HEK293 (cell line): ENCODE measurements at regions not wholly inside any gene's neighbourhood (a gene's known extent, or its start where the extent isn't known, plus 50 kb on each side); places are given as distances from the start of the nearest gene placed in this dataset.

Source experiments
- CTCF ChIA-PET: fragments of 350-600 bp; formaldehyde crosslinking; extraction: SDS; loops from one replicate; lab custom pipeline; 2021; ENCODE audit warnings: antibody characterized with exemption; lab: Yijun Ruan, JAX
- POLR2A ChIA-PET: fragments of 300-600 bp; formaldehyde crosslinking; extraction: SDS; loops from one replicate; lab custom pipeline; 2020; ENCODE audit warnings: antibody characterized with exemption, inconsistent platforms; lab: Yijun Ruan, JAX
- H3K27ac ChIP-seq: fragments of 200-500 bp; sonication (Bioruptor generic); 2 replicates; pipeline ENCODE4 v1.5.1; 2014; ENCODE audit warnings: low read depth, low read length, control low read depth, inconsistent platforms; ENCODE audit errors: extremely low read depth
- H3K36me3 ChIP-seq, 2 experiments: fragments of 200-500 bp in 1 of 2; sonication (Bioruptor generic) in 1 of 2; 1 replicate in 1 of 2; 2 replicates in 1 of 2; pipeline ENCODE4 v1.5.1; 2014 to 2017; ENCODE audit warnings: inconsistent platforms in 2 of 2, low read length in 2 of 2; ENCODE audit not compliant: control insufficient read depth in 2 of 2, insufficient read depth in 1 of 2
- H3K4me1 ChIP-seq: fragments of 200-500 bp; sonication (Bioruptor generic); 2 replicates; pipeline ENCODE4 v1.5.1; 2014; ENCODE audit warnings: mild to moderate bottlenecking, low read length, inconsistent platforms; ENCODE audit not compliant: control insufficient read depth, insufficient read depth
- H3K4me3 ChIP-seq: 2 replicates; pipeline ENCODE4 v1.5.1; 2011; ENCODE audit warnings: low read depth, mild to moderate bottlenecking, control low read depth, low read length, moderate library complexity
- H3K9me3 ChIP-seq: fragments of 200-500 bp; sonication (Bioruptor generic); 2 replicates; pipeline ENCODE4 v1.5.1; 2014; ENCODE audit warnings: low read depth, low read length, inconsistent platforms; ENCODE audit not compliant: control insufficient read depth, insufficient read depth
- ELK4 ChIP-seq: IDR thresholded peaks from 2 replicates; pipeline ENCODE4 v1.6.1; 2011; ENCODE audit warnings: mild to moderate bottlenecking, low read depth, low read length, borderline replicate concordance
- GLI2 ChIP-seq: fragments of 450-650 bp; formaldehyde crosslinking; IDR thresholded peaks from 2 replicates; pipeline ENCODE4; 2017; ENCODE audit warnings: missing biosample characterization, missing genetic modification characterization, low read depth, borderline replicate concordance
- GLIS1 ChIP-seq: fragments of 450-650 bp; formaldehyde crosslinking; IDR thresholded peaks from 2 replicates; pipeline ENCODE4 v1.5.1; 2016; ENCODE audit warnings: missing biosample characterization, missing genetic modification characterization
- HOXC10 ChIP-seq: sonication (generic); formaldehyde crosslinking; IDR thresholded peaks from 2 replicates; pipeline ENCODE4 v1.8.1; 2023; ENCODE audit warnings: mild to moderate bottlenecking, missing genetic modification reagents
- MYNN ChIP-seq: fragments of 450-650 bp; formaldehyde crosslinking; IDR thresholded peaks from 2 replicates; pipeline ENCODE4 v1.5.1; 2016; ENCODE audit warnings: missing biosample characterization, missing genetic modification characterization, borderline replicate concordance
- SP7 ChIP-seq: fragments of 450-650 bp; formaldehyde crosslinking; IDR thresholded peaks from 2 replicates; pipeline ENCODE4 v1.5.1; 2016; ENCODE audit warnings: missing biosample characterization, missing genetic modification characterization
- ZIC2 ChIP-seq: fragments of 450-650 bp; formaldehyde crosslinking; IDR thresholded peaks from 2 replicates; pipeline ENCODE4 v1.5.1; 2016; ENCODE audit warnings: missing biosample characterization, missing genetic modification characterization
- ZNF112 ChIP-seq: fragments of 450-650 bp; formaldehyde crosslinking; IDR thresholded peaks from 2 replicates; pipeline ENCODE4 v1.5.0; 2017; ENCODE audit warnings: missing biosample characterization, missing genetic modification characterization
- ZNF146 ChIP-seq: fragments of 450-650 bp; formaldehyde crosslinking; IDR thresholded peaks from 2 replicates; pipeline ENCODE4 v1.5.1; 2016; ENCODE audit warnings: missing biosample characterization, missing genetic modification characterization
- ZNF221 ChIP-seq: fragments of 450-650 bp; formaldehyde crosslinking; IDR thresholded peaks from 2 replicates; pipeline ENCODE4 v1.5.1; 2017; ENCODE audit warnings: missing biosample characterization, missing genetic modification characterization, borderline replicate concordance
- ZNF23 ChIP-seq: fragments of 450-650 bp; formaldehyde crosslinking; IDR thresholded peaks from 2 replicates; pipeline ENCODE4 v1.5.1; 2016; ENCODE audit warnings: missing biosample characterization, missing genetic modification characterization, borderline replicate concordance
- ZNF248 ChIP-seq: fragments of 450-650 bp; formaldehyde crosslinking; IDR thresholded peaks from 2 replicates; pipeline ENCODE4 v1.5.1; 2017; ENCODE audit warnings: missing biosample characterization, missing genetic modification characterization
- ZNF354C ChIP-seq: fragments of 450-650 bp; formaldehyde crosslinking; IDR thresholded peaks from 2 replicates; pipeline ENCODE4 v1.5.1; 2016; ENCODE audit warnings: missing biosample characterization, missing genetic modification characterization, low read depth, borderline replicate concordance
- ZNF548 ChIP-seq: fragments of 450-650 bp; formaldehyde crosslinking; IDR thresholded peaks from 2 replicates; pipeline ENCODE4 v1.5.1; 2016; ENCODE audit warnings: missing biosample characterization, missing genetic modification characterization
- ZNF610 ChIP-seq: fragments of 450-650 bp; formaldehyde crosslinking; IDR thresholded peaks from 2 replicates; pipeline ENCODE4 v1.5.1; 2016; ENCODE audit warnings: missing biosample characterization, missing genetic modification characterization, borderline replicate concordance
- ZNF701 ChIP-seq: fragments of 450-650 bp; formaldehyde crosslinking; IDR thresholded peaks from 2 replicates; pipeline ENCODE4 v1.5.1; 2016; ENCODE audit warnings: missing biosample characterization, missing genetic modification characterization
- ZNF76 ChIP-seq: fragments of 450-650 bp; formaldehyde crosslinking; IDR thresholded peaks from 2 replicates; pipeline ENCODE4; 2016; ENCODE audit warnings: low read depth, missing biosample characterization, missing genetic modification characterization, borderline replicate concordance
- ZNF843 ChIP-seq: fragments of 450-650 bp; formaldehyde crosslinking; IDR thresholded peaks from 2 replicates; pipeline ENCODE4 v1.5.1; 2016; ENCODE audit warnings: missing biosample characterization, missing genetic modification characterization
- TF ChIP-seq, protein P1 (sequence below): fragments of 450-650 bp; formaldehyde crosslinking; IDR thresholded peaks from 2 replicates; pipeline ENCODE4 v1.5.1; 2016; ENCODE audit warnings: missing biosample characterization, missing genetic modification characterization
- TF ChIP-seq, protein P2 (sequence below): fragments of 450-650 bp; formaldehyde crosslinking; IDR thresholded peaks from 2 replicates; pipeline ENCODE4 v1.5.1; 2016; ENCODE audit warnings: missing biosample characterization, missing genetic modification characterization, borderline replicate concordance

- Histone ChIP-seq H3K27ac (no peak overlapping the region; the same call in 1 of the 2 replicates), H3K4me3 (no peak overlapping the region), H3K9me3 (no peaks in the 10 kb centered on the region), H3K4me1 (peaks cover 13% of the 10 kb centered on the region), H3K36me3 (no peaks in the 10 kb centered on the region)
- ChIA-PET CTCF (interaction anchor here (0.7 to 1.7 kb wide), 5 partner anchors 13 to 1522 kb away, joined by 3 to 7 read pairs (median 3); no protein-coding TSS in a partner anchor), POLR2A (interaction anchor here (0.7 kb wide), 1 partner anchor 840 kb away, joined by 3 read pairs; no protein-coding TSS in a partner anchor)
- TF ChIP-seq SP7 (tag by site-specific recombination) (peak; percentile 70), ZNF610 (tag by site-specific recombination) (no peak)
These were observed 98.3 kb upstream of the MYOCD start for GRCh38 chr17:12567077-12568053.

- ChIA-PET CTCF (interaction anchor here (1.7 to 2.1 kb wide), 2 partner anchors 22 to 23 kb away, joined by 7 to 9 read pairs; no protein-coding TSS in a partner anchor), POLR2A (no interaction called here)
- H3K36me3 ChIP-seq, result no peaks in the 10 kb centered on the region
- H3K27ac ChIP-seq, result no peak overlapping the region; the same call in 1 of the 2 replicates
- H3K9me3 ChIP-seq, result no peaks in the 10 kb centered on the region
- H3K4me3 ChIP-seq, result no peak overlapping the region
- peaks cover 13% of the 10 kb centered on the region for H3K4me1 ChIP-seq
- TF ChIP-seq ZNF248 (tag by site-specific recombination), result no peak
- TF ChIP-seq ZIC2 (tag by site-specific recombination), result peak; percentile 48
These were observed 97.1 kb upstream of the MYOCD start for GRCh38 chr17:12568358-12569251.

GRCh38 chr17:12571606-12572005 is 94.1 kb upstream of the MYOCD start:
- Histone ChIP-seq H3K36me3 (no peaks in the 10 kb centered on the region), H3K4me3 (no peak overlapping the region)
- TF ChIP-seq ZNF146 (peak; percentile 47; the same call in 1 of the 2 replicates), ZNF843 (tag by site-specific recombination) (no peak)
- TF ChIP-seq, all 188 proteins: peak for 1
- POLR2A ChIA-PET, result no interaction called here
- H3K27ac ChIP-seq, result no peak overlapping the region
- no peaks in the 10 kb centered on the region for H3K9me3 ChIP-seq
- H3K4me1 ChIP-seq, result peaks cover 13% of the 10 kb centered on the region
- CTCF ChIA-PET, result interaction anchor here (1.2 kb wide), 1 partner anchor 13 kb away, joined by 3 read pairs; no protein-coding TSS in a partner anchor

DNA sequence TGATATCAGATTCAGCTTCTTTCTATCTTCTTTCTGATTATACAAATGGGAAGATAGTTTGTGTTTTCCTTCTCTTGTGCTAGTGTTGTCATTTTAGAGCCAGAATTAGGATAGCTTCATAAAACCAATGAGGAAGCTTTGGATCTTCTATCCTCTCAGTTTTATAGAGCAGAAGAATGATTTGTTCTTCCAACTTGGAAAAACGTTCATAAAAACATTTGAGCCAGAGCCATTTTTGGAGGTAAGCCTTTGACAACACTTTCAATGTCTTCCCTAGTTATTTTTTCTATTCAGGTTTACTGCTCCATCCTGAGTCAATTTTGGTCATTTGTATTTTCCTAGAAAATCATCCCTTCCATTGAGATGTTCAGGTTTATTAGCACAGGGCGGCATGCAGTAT is 91.2 kb upstream of the MYOCD start:
- no peak overlapping the region for H3K4me3 ChIP-seq
- H3K9me3 ChIP-seq, result no peaks in the 10 kb centered on the region
- CTCF ChIA-PET, result no interaction called here
- POLR2A ChIA-PET, result no interaction called here
- H3K4me1 ChIP-seq, result no peaks in the 10 kb centered on the region
- no peak overlapping the region for H3K27ac ChIP-seq
- H3K36me3 ChIP-seq, result no peaks in the 10 kb centered on the region
- no peak for TF ChIP-seq ZNF548 (tag by site-specific recombination)
- no peak for TF ChIP-seq ZNF354C (tag by site-specific recombination)
- no peak for TF ChIP-seq ZNF701 (tag by site-specific recombination)
- TF ChIP-seq ZNF112 (tag by site-specific recombination), result no peak
- no peak for TF ChIP-seq ZNF23 (tag by site-specific recombination)
- TF ChIP-seq, protein P1, sequence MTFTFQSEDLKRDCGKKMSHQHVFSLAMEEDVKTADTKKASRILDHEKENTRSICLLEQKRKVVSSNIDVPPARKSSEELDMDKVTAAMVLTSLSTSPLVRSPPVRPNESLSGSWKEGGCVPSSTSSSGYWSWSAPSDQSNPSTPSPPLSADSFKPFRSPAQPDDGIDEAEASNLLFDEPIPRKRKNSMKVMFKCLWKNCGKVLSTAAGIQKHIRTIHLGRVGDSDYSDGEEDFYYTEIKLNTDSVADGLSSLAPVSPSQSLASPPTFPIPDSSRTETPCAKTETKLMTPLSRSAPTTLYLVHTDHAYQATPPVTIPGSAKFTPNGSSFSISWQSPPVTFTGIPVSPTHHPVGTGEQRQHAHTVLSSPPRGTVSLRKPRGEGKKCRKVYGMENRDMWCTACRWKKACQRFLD (tag by site-specific recombination), result no peak
- TF ChIP-seq ZNF221, result no peak
- TF ChIP-seq HOXC10 (CRISPR knock-in tag), result no peak
- TF ChIP-seq ELK4, result no peak
- no peak for TF ChIP-seq ZNF76 (tag by site-specific recombination)
- no peak for TF ChIP-seq GLI2 (tag by site-specific recombination)
- TF ChIP-seq, protein P2, sequence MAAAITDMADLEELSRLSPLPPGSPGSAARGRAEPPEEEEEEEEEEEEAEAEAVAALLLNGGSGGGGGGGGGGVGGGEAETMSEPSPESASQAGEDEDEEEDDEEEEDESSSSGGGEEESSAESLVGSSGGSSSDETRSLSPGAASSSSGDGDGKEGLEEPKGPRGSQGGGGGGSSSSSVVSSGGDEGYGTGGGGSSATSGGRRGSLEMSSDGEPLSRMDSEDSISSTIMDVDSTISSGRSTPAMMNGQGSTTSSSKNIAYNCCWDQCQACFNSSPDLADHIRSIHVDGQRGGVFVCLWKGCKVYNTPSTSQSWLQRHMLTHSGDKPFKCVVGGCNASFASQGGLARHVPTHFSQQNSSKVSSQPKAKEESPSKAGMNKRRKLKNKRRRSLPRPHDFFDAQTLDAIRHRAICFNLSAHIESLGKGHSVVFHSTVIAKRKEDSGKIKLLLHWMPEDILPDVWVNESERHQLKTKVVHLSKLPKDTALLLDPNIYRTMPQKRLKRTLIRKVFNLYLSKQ (tag by site-specific recombination), result no peak
- TF ChIP-seq GLIS1, result no peak
- TF ChIP-seq MYNN, result no peak
